NOMO-1 treated with dmso at 0.1 percent for 144 hours (cell line): ENCODE measurements at regions not wholly inside any gene's neighbourhood (a gene's known extent, or its start where the extent isn't known, plus 50 kb on each side); places are given as distances from the start of the nearest gene placed in this dataset.
"Not testable (repeated sequence)": the region's sequence is repeated elsewhere in the genome, so short reads cannot be mapped to it uniquely, and the experiment has no call there.

Source experiments
- DNase-seq: peaks from one replicate; lab custom pipeline; 2025; ENCODE audit not compliant: unreplicated experiment; lab: John Stamatoyannopoulos, UW

GRCh38 chr7:84738583-84739150 is 448.2 kb downstream of the SEMA3D start:
- DNase-seq = no peak

- no peak for DNase-seq
These were observed 451.2 kb downstream of the SEMA3D start for GRCh38 chr7:84735677-84736076.

GRCh38 chr7:84735011-84735410 is 451.8 kb downstream of the SEMA3D start:
- no peak for DNase-seq

- DNase-seq = not testable (repeated sequence)
These were observed 452.9 kb downstream of the SEMA3D start for GRCh38 chr7:84733976-84734375.

- DNase-seq = not testable (repeated sequence)
These were observed 456.0 kb downstream of the SEMA3D start for GRCh38 chr7:84730864-84731263.

GRCh38 chr7:84729284-84729683 is 457.6 kb downstream of the SEMA3D start:
- no peak for DNase-seq

GRCh38 chr7:84722734-84723133 is 464.1 kb downstream of the SEMA3D start:
- no peak for DNase-seq

GRCh38 chr7:84722086-84722485 is 464.8 kb downstream of the SEMA3D start:
- DNase-seq = no peak

GRCh38 chr7:84720456-84721097 is 466.3 kb downstream of the SEMA3D start:
- DNase-seq = no peak

GRCh38 chr7:84714765-84715164 is 472.1 kb downstream of the SEMA3D start:
- no peak for DNase-seq

- DNase-seq = no peak
These were observed 474.3 kb downstream of the SEMA3D start for GRCh38 chr7:84712374-84713121.

- not testable (repeated sequence) for DNase-seq
These were observed 476.3 kb downstream of the SEMA3D start for GRCh38 chr7:84710538-84710937.

GRCh38 chr7:84705706-84706105 is 481.1 kb downstream of the SEMA3D start:
- no peak for DNase-seq

GRCh38 chr7:84705079-84705478 is 481.8 kb downstream of the SEMA3D start:
- no peak for DNase-seq

- DNase-seq = no peak
These were observed 482.5 kb downstream of the SEMA3D start for GRCh38 chr7:84704380-84704779.

GRCh38 chr7:84701524-84702306 is 485.1 kb downstream of the SEMA3D start:
- DNase-seq = no peak

GRCh38 chr7:84700563-84701370 is 486.1 kb downstream of the SEMA3D start:
- DNase-seq = no peak

- DNase-seq = no peak
These were observed 489.4 kb downstream of the SEMA3D start for GRCh38 chr7:84697506-84697905.

GRCh38 chr7:84693483-84693882 is 493.4 kb downstream of the SEMA3D start:
- DNase-seq = no peak

- peak; percentile 18 for DNase-seq
These were observed 494.1 kb upstream of the SEMA3A start for GRCh38 chr7:84688671-84689070.

- no peak for DNase-seq
These were observed 491.8 kb upstream of the SEMA3A start for GRCh38 chr7:84686373-84686772.
